HG03039 (cell line): ENCODE measurements at regions not wholly inside any gene's neighbourhood (a gene's known extent, or its start where the extent isn't known, plus 50 kb on each side); places are given as distances from the start of the nearest gene placed in this dataset.

Experiments
- ATAC-seq: cut with Tn5 transposase; IDR thresholded peaks from one replicate; pipeline ENCODE4 v1.9.1; 2021; ENCODE audit warnings: mild to moderate bottlenecking, moderate library complexity; ENCODE audit not compliant: unreplicated experiment

- no peak for ATAC-seq
These were observed 1226.1 kb upstream of the NRXN1 start for GRCh38 chr2:52258038-52258437.

GRCh38 chr2:52253416-52253980, 1221.6 kb upstream of the NRXN1 start:
- no peak for ATAC-seq

GRCh38 chr2:52238782-52239181, 1206.8 kb upstream of the NRXN1 start:
- ATAC-seq = no peak

GRCh38 chr2:52222128-52222527, 1190.2 kb upstream of the NRXN1 start:
- no peak for ATAC-seq

GRCh38 chr2:52220393-52220792, 1188.5 kb upstream of the NRXN1 start:
- no peak for ATAC-seq

GRCh38 chr2:52210611-52211010, 1178.7 kb upstream of the NRXN1 start:
- ATAC-seq = no peak

GRCh38 chr2:52210161-52210560, 1178.2 kb upstream of the NRXN1 start:
- no peak for ATAC-seq

GRCh38 chr2:52194342-52194741, 1162.4 kb upstream of the NRXN1 start:
- no peak for ATAC-seq

- ATAC-seq = no peak
These were observed 1161.9 kb upstream of the NRXN1 start for GRCh38 chr2:52193804-52194203.

- ATAC-seq = no peak
These were observed 1160.7 kb upstream of the NRXN1 start for GRCh38 chr2:52192656-52193055.

- ATAC-seq = no peak
These were observed 1149.1 kb upstream of the NRXN1 start for GRCh38 chr2:52181080-52181479.

GRCh38 chr2:52178845-52179244, 1146.9 kb upstream of the NRXN1 start:
- ATAC-seq = no peak

- no peak for ATAC-seq
These were observed 1113.1 kb upstream of the NRXN1 start for GRCh38 chr2:52145005-52145404.

- ATAC-seq = no peak
These were observed 1112.7 kb upstream of the NRXN1 start for GRCh38 chr2:52144590-52144989.

- ATAC-seq = no peak
These were observed 1109.1 kb upstream of the NRXN1 start for GRCh38 chr2:52141076-52141475.

GRCh38 chr2:52139241-52139640, 1107.3 kb upstream of the NRXN1 start:
- no peak for ATAC-seq

GRCh38 chr2:52135235-52135634, 1103.3 kb upstream of the NRXN1 start:
- no peak for ATAC-seq

GRCh38 chr2:52128081-52128480, 1096.1 kb upstream of the NRXN1 start:
- ATAC-seq = no peak

GRCh38 chr2:52127527-52127926, 1095.6 kb upstream of the NRXN1 start:
- no peak for ATAC-seq

GRCh38 chr2:52117299-52117698, 1085.4 kb upstream of the NRXN1 start:
- ATAC-seq = no peak

GRCh38 chr2:52115750-52116149, 1083.8 kb upstream of the NRXN1 start:
- ATAC-seq = no peak

GRCh38 chr2:52113338-52113737, 1081.4 kb upstream of the NRXN1 start:
- no peak for ATAC-seq

GRCh38 chr2:52112141-52112540, 1080.2 kb upstream of the NRXN1 start:
- ATAC-seq = no peak
